CD4-positive, alpha-beta memory T cell (primary cell): ENCODE measurements at regions not wholly inside any gene's neighbourhood (a gene's known extent, or its start where the extent isn't known, plus 50 kb on each side); places are given as distances from the start of the nearest gene placed in this dataset.

Experiments used
- CTCF ChIA-PET: fragments of 350-600 bp; sonication (Branson Sonifier 250); formaldehyde crosslinking; loops from one replicate; lab custom pipeline; 2021; ENCODE audit warnings: inconsistent platforms; ENCODE audit not compliant: partially characterized antibody; lab: Charles Lee
- POLR2A ChIA-PET: fragments of 350-600 bp; sonication (Branson Sonifier 250); formaldehyde crosslinking; loops from one replicate; lab custom pipeline; 2021; ENCODE audit not compliant: partially characterized antibody; lab: Charles Lee
- DNase-seq, 5 donors: peaks; one replicate each; pipeline versions ENCODE4 v3.0.0 to v3.0.0-alpha.2; 2020 to 2022; ENCODE audit warnings: mixed read lengths in 1 of 5
- H3K27ac ChIP-seq: one replicate; pipeline ENCODE4 v1.7.0; 2013; ENCODE audit warnings: low read depth, low read length
- H3K27me3 ChIP-seq: 2 replicates; pipeline ENCODE4 v1.7.0; 2013; ENCODE audit warnings: mild to moderate bottlenecking, low read length, moderate library complexity; ENCODE audit not compliant: insufficient read depth
- H3K36me3 ChIP-seq: 2 replicates; pipeline ENCODE4 v1.7.0; 2013; ENCODE audit warnings: mild to moderate bottlenecking, low read length, moderate library complexity; ENCODE audit not compliant: insufficient read depth
- H3K4me1 ChIP-seq: 2 replicates; pipeline ENCODE4 v1.7.0; 2013; ENCODE audit warnings: mild to moderate bottlenecking, low read length, moderate library complexity; ENCODE audit not compliant: insufficient read depth
- H3K4me3 ChIP-seq, 2 donors: one replicate each; pipeline ENCODE4 v1.7.0; 2013; ENCODE audit warnings: low read length in 2 of 2, mild to moderate bottlenecking in 1 of 2
- H3K9me3 ChIP-seq, 2 donors: one replicate each; pipeline ENCODE4 v1.7.0; 2013; ENCODE audit warnings: low read length in 2 of 2, control low read depth in 1 of 2; ENCODE audit not compliant: control insufficient read depth in 1 of 2
- H3K27ac Mint-ChIP-seq, 7 donors: one replicate each; pipeline ENCODE4 v1.8.0; 2020 to 2021; ENCODE audit warnings: mixed read lengths in 7 of 7, mild to moderate bottlenecking in 6 of 7, inconsistent platforms in 3 of 7, moderate library complexity in 3 of 7
- H3K27me3 Mint-ChIP-seq, 2 donors: one replicate each; pipeline ENCODE4 v1.8.0; 2020 to 2021; ENCODE audit warnings: mixed read lengths in 2 of 2
- H3K36me3 Mint-ChIP-seq, 2 donors: one replicate each; pipeline ENCODE4 v1.8.0; 2020 to 2021; ENCODE audit warnings: mixed read lengths in 2 of 2, inconsistent platforms in 1 of 2, mild to moderate bottlenecking in 1 of 2
- H3K4me1 Mint-ChIP-seq, 4 donors: one replicate each; pipeline ENCODE4 v1.8.0; 2020 to 2021; ENCODE audit warnings: mixed read lengths in 4 of 4, mild to moderate bottlenecking in 1 of 4
- H3K4me3 Mint-ChIP-seq, 8 donors: one replicate each; pipeline ENCODE4 v1.8.0; 2020 to 2021; ENCODE audit warnings: mixed read lengths in 8 of 8, mild to moderate bottlenecking in 7 of 8, moderate library complexity in 6 of 8, inconsistent platforms in 3 of 8
- H3K9me3 Mint-ChIP-seq, 8 donors: one replicate each; pipeline ENCODE4 v1.8.0; 2020 to 2021; ENCODE audit warnings: mixed read lengths in 8 of 8, mild to moderate bottlenecking in 5 of 8, inconsistent platforms in 3 of 8, moderate library complexity in 1 of 8
- intact Hi-C: fragments of 100-400 bp; cut with micrococcal nuclease; formaldehyde crosslinking; loops from one replicate; pipeline ENCODE4 v1.15.1; 2023

- DNase-seq, result no peak
- Mint-ChIP-seq H3K4me1 (no peaks in the 10 kb centered on the region), H3K27ac (no peak overlapping the region), H3K27me3 (peaks cover 2% of the 10 kb centered on the region in 2 donors), H3K4me3 (no peak overlapping the region), H3K9me3 (no peaks in the 10 kb centered on the region), H3K36me3 (no peaks in the 10 kb centered on the region)
- no peak overlapping the region for H3K27ac ChIP-seq
- no peaks in the 10 kb centered on the region for H3K4me1 ChIP-seq
- intact Hi-C loops, result no loop called here
- CTCF ChIA-PET, result no interaction called here
- no peaks in the 10 kb centered on the region for H3K36me3 ChIP-seq
- POLR2A ChIA-PET, result no interaction called here
- no peaks in the 10 kb centered on the region for H3K27me3 ChIP-seq
- no peak overlapping the region for H3K4me3 ChIP-seq
- H3K9me3 ChIP-seq, result no peaks in the 10 kb centered on the region
These were observed 188.3 kb upstream of the GMDS start for GRCh38 chr6:2433711-2434110.

DNA sequence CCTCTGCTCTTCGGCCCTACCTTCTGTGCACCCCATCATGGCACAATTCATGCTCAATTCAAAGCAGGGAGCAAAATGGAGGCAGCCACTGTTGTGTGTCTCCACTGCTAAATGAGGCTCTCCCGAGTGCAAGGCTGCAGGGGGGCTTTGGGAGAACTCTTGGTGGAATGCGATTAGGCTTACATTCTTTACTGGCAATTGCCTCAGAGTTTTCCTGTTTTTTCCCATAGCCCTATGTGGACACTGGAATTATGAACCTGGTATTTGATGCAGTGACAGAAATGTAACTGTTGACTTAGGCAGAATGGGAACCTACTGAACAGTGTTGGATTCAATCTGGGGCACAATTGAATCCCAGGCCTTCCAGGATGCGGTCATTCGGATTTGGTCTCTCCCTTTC lies 187.9 kb upstream of the GMDS start:
- H3K27me3 Mint-ChIP-seq, result peaks cover 2% of the 10 kb centered on the region in 2 donors
- H3K36me3 ChIP-seq, result no peaks in the 10 kb centered on the region
- no peak overlapping the region for H3K27ac ChIP-seq
- H3K27me3 ChIP-seq, result no peaks in the 10 kb centered on the region
- no peak overlapping the region for H3K27ac Mint-ChIP-seq
- no peaks in the 10 kb centered on the region for H3K4me1 ChIP-seq
- no peak overlapping the region for H3K4me3 Mint-ChIP-seq
- POLR2A ChIA-PET, result no interaction called here
- H3K9me3 Mint-ChIP-seq, result no peaks in the 10 kb centered on the region
- no peaks in the 10 kb centered on the region for H3K36me3 Mint-ChIP-seq
- intact Hi-C loops, result no loop called here
- no peak for DNase-seq
- H3K4me3 ChIP-seq, result no peak overlapping the region
- no peaks in the 10 kb centered on the region for H3K9me3 ChIP-seq
- no peaks in the 10 kb centered on the region for H3K4me1 Mint-ChIP-seq
- CTCF ChIA-PET, result no interaction called here

DNA sequence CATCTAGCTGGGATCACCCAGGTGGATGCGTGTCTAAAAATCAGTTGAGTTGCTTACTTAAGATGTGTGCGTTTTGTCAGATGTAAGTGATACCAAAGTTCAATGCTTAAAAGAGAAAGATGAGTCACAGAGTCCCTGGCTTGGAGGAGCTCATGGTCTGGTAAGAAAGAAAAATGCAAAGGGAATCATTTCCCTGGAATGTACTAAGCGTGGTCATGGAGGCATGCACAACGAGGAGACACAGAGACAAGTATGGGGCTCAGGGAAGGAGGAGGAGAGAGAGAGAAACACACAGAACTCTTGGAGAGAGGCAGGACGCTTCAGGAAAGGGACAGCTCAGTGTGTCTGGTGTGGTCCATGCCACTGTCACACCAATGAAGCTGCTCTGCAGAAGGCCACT lies 186.9 kb upstream of the GMDS start:
- Histone ChIP-seq H3K9me3 (no peaks in the 10 kb centered on the region), H3K36me3 (no peaks in the 10 kb centered on the region), H3K27me3 (no peaks in the 10 kb centered on the region), H3K4me3 (no peak overlapping the region), H3K4me1 (no peaks in the 10 kb centered on the region), H3K27ac (no peak overlapping the region)
- Mint-ChIP-seq H3K27me3 (peaks cover 2% of the 10 kb centered on the region in 2 donors), H3K4me3 (no peak overlapping the region), H3K9me3 (no peaks in the 10 kb centered on the region), H3K27ac (peak overlapping the region in 1 of 7 donors; percentile 49), H3K36me3 (no peaks in the 10 kb centered on the region), H3K4me1 (no peaks in the 10 kb centered on the region)
- ChIA-PET POLR2A (no interaction called here), CTCF (no interaction called here)
- no peak for DNase-seq
- intact Hi-C loops, result no loop called here

GRCh38 chr6:2430612-2431011 lies 185.2 kb upstream of the GMDS start:
- Mint-ChIP-seq H3K4me1 (no peaks in the 10 kb centered on the region), H3K27me3 (peaks cover 0 to 2% of the 10 kb centered on the region in 2 donors), H3K4me3 (no peak overlapping the region), H3K36me3 (no peaks in the 10 kb centered on the region), H3K9me3 (no peaks in the 10 kb centered on the region), H3K27ac (no peak overlapping the region)
- ChIA-PET CTCF (no interaction called here), POLR2A (no interaction called here)
- Histone ChIP-seq H3K9me3 (no peaks in the 10 kb centered on the region), H3K27me3 (no peaks in the 10 kb centered on the region), H3K27ac (no peak overlapping the region), H3K4me1 (no peaks in the 10 kb centered on the region), H3K36me3 (no peaks in the 10 kb centered on the region), H3K4me3 (no peak overlapping the region)
- no peak for DNase-seq
- intact Hi-C loops, result no loop called here

DNA sequence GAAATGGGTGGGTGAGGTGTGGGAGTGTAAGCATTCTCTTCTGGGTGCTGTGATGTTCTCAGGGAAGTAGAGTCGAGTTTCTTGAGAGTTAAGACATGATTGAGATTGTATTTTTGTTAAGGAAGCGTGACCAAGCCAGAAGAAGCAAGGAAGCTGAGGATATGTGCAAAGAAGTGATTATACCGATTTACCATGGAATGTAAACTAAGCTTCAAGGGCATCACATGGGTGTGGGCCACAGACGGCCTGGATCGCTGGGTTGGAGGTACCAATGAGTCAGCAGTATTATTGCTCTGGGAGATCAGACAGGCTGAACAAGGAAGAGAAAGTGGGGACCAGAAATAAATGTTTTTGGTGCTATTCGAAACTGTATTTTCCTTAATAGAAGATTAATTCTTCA lies 184.1 kb upstream of the GMDS start:
- H3K36me3 Mint-ChIP-seq, result peaks cover 1 to 3% of the 10 kb centered on the region in 2 donors
- H3K4me3 Mint-ChIP-seq, result no peak overlapping the region
- CTCF ChIA-PET, result no interaction called here
- H3K27ac Mint-ChIP-seq, result no peak overlapping the region
- no peak overlapping the region for H3K4me3 ChIP-seq
- H3K4me1 Mint-ChIP-seq, result no peaks in the 10 kb centered on the region
- intact Hi-C loops, result no loop called here
- POLR2A ChIA-PET, result no interaction called here
- no peaks in the 10 kb centered on the region for H3K36me3 ChIP-seq
- no peak for DNase-seq
- no peaks in the 10 kb centered on the region for H3K4me1 ChIP-seq
- H3K9me3 Mint-ChIP-seq, result peaks cover 0 to 5% (median 0%) of the 10 kb centered on the region in 8 donors
- no peak overlapping the region for H3K27ac ChIP-seq
- no peaks in the 10 kb centered on the region for H3K9me3 ChIP-seq
- H3K27me3 Mint-ChIP-seq, result peaks cover 0 to 2% of the 10 kb centered on the region in 2 donors
- H3K27me3 ChIP-seq, result no peaks in the 10 kb centered on the region

DNA sequence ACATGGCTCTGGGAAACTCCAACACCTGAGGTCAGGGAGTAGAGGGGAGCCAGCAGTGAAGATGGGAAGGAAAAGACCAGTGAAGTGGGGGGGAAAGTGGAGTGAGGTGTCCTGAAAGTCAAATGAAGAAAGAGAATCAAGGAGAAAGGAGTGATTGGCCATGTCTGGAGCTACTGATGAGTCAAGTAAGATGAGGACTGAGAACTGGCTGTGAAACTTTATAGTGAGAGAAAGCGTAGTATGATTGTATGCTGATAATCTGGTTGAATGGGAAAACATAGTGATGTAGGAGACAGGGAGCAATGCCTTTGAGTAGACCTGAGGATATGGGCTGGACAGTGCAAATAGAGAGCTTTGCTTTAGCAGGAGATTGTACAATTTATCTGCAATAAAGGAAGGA lies 183.6 kb upstream of the GMDS start:
- POLR2A ChIA-PET, result no interaction called here
- H3K4me1 Mint-ChIP-seq, result no peaks in the 10 kb centered on the region
- H3K4me1 ChIP-seq, result no peaks in the 10 kb centered on the region
- H3K9me3 ChIP-seq, result no peaks in the 10 kb centered on the region
- intact Hi-C loops, result no loop called here
- no peak for DNase-seq
- H3K4me3 Mint-ChIP-seq, result no peak overlapping the region
- no peaks in the 10 kb centered on the region for H3K36me3 ChIP-seq
- H3K27ac Mint-ChIP-seq, result no peak overlapping the region
- peaks cover 0 to 3% of the 10 kb centered on the region in 2 donors for H3K27me3 Mint-ChIP-seq
- H3K9me3 Mint-ChIP-seq, result peaks cover 0 to 5% (median 0%) of the 10 kb centered on the region in 8 donors
- CTCF ChIA-PET, result no interaction called here
- no peak overlapping the region for H3K27ac ChIP-seq
- no peaks in the 10 kb centered on the region for H3K27me3 ChIP-seq
- no peak overlapping the region for H3K4me3 ChIP-seq
- peaks cover 2 to 6% of the 10 kb centered on the region in 2 donors for H3K36me3 Mint-ChIP-seq

DNA sequence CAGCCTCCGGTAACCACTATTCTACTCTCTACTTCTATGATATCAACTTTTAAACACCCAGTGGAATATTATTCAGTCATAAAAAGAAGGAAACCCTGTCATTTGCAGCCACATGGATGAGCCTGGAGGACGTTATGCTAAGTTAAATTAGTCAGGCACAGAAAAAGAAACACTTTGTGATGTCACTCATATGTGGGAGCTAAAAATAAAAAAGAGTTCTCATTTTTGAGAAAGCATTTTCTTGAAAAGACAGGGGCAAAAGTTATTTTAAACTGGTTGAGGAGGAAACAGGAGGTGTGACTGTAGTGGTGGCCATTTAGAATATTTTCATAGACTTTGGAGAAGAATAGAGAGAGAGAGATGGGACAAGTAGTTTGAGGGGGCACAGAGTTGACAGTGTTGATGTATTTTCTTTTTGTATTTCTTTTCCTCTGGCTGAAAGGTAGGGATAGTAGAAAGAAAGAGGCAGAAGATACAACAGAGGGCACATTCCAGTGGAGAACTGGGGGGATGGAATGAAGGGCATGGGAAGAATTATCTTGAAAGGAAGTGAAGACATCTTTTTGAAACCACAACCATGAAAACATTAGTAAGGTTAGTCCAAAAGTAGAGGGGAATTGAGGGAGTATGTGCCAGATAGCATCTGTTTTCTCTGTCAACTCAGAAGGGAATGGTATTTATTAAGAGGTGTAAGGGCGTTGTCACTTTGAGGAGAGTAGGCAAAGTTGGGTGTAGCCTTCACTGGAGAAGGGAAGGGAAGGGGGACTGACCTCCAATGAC lies 181.3 kb upstream of the GMDS start:
- POLR2A ChIA-PET, result no interaction called here
- no peaks in the 10 kb centered on the region for H3K27me3 ChIP-seq
- Mint-ChIP-seq H3K9me3 (peaks cover 0 to 6% (median 0%) of the 10 kb centered on the region in 8 donors), H3K4me3 (no peak overlapping the region), H3K36me3 (peaks cover 2 to 6% of the 10 kb centered on the region in 2 donors), H3K27me3 (peaks cover 0 to 1% of the 10 kb centered on the region in 2 donors), H3K27ac (no peak overlapping the region), H3K4me1 (no peaks in the 10 kb centered on the region)
- no peaks in the 10 kb centered on the region for H3K9me3 ChIP-seq
- DNase-seq, result no peak
- H3K4me3 ChIP-seq, result no peak overlapping the region
- CTCF ChIA-PET, result interaction anchor here (0.9 kb wide), 1 partner anchor 10 kb away, joined by 3 read pairs; no protein-coding TSS in a partner anchor
- H3K27ac ChIP-seq, result no peak overlapping the region
- H3K4me1 ChIP-seq, result no peaks in the 10 kb centered on the region
- intact Hi-C loops, result no loop called here
- H3K36me3 ChIP-seq, result no peaks in the 10 kb centered on the region
